Calu3 (cell line): ENCODE measurements at regions not wholly inside any gene's neighbourhood (a gene's known extent, or its start where the extent isn't known, plus 50 kb on each side); places are given as distances from the start of the nearest gene placed in this dataset.

Experiments
- BruUV-seq: library from RNA; stranded (reverse); fragments of 400-500 nt; replicated peaks from 2 replicates; lab custom pipeline; 2021; lab: Mats Ljungman, UMichigan
- CTCF ChIA-PET: fragments of 300-600 bp; sonication (Branson Sonifier 250); formaldehyde crosslinking; loops from one replicate; lab custom pipeline; 2022; ENCODE audit warnings: antibody characterized with exemption; lab: Charles Lee
- DNase-seq: peaks from one replicate; pipeline ENCODE4 v3.0.0; 2022
- H3K27ac Mint-ChIP-seq: one replicate; pipeline ENCODE4 v1.8.0; 2022; ENCODE audit warnings: mixed read lengths; ENCODE audit not compliant: unreplicated experiment
- H3K27me3 Mint-ChIP-seq: one replicate; pipeline ENCODE4 v1.8.0; 2022; ENCODE audit warnings: mixed read lengths; ENCODE audit not compliant: unreplicated experiment
- H3K36me3 Mint-ChIP-seq: one replicate; pipeline ENCODE4 v1.8.0; 2022; ENCODE audit warnings: mild to moderate bottlenecking, moderate library complexity, mixed read lengths; ENCODE audit not compliant: insufficient read depth, unreplicated experiment
- H3K4me1 Mint-ChIP-seq: one replicate; pipeline ENCODE4 v1.8.0; 2022; ENCODE audit warnings: mild to moderate bottlenecking, low read depth, mixed read lengths; ENCODE audit not compliant: unreplicated experiment
- H3K4me3 Mint-ChIP-seq: one replicate; pipeline ENCODE4 v1.8.0; 2022; ENCODE audit warnings: mild to moderate bottlenecking, low read depth, moderate library complexity, mixed read lengths; ENCODE audit not compliant: unreplicated experiment
- H3K9me3 Mint-ChIP-seq: one replicate; pipeline ENCODE4 v1.8.0; 2022; ENCODE audit warnings: low read depth, mixed read lengths; ENCODE audit not compliant: unreplicated experiment
- CTCF ChIP-seq: fragments of 200-600 bp; IDR thresholded peaks from one replicate; pipeline ENCODE4 v1.8.0; 2022; ENCODE audit warnings: antibody characterized with exemption; ENCODE audit not compliant: unreplicated experiment
- intact Hi-C: fragments of 100-400 bp; cut with micrococcal nuclease; formaldehyde crosslinking; loops from one replicate; pipeline ENCODE4 v1.10.0; 2022; ENCODE audit not compliant: unreplicated experiment

GRCh38 chr3:161555320-161555719 lies 58.7 kb downstream of the OTOL1 start:
- CTCF ChIA-PET: no interaction called here
- Mint-ChIP-seq H3K27me3 (no peaks in the 10 kb centered on the region), H3K9me3 (no peaks in the 10 kb centered on the region), H3K4me1 (peaks cover 14% of the 10 kb centered on the region), H3K27ac (no peak overlapping the region), H3K4me3 (no peak overlapping the region), H3K36me3 (no peaks in the 10 kb centered on the region)
- no peak for DNase-seq
- no TSS peak for BruUV-seq
- no peak for TF ChIP-seq CTCF
- intact Hi-C loops: loop anchor here (5.0 kb wide), 1 partner anchor 937 kb away; no protein-coding TSS in a partner anchor

GRCh38 chr3:161556533-161556932 lies 59.9 kb downstream of the OTOL1 start:
- CTCF ChIA-PET: no interaction called here
- Mint-ChIP-seq H3K27ac (no peak overlapping the region), H3K27me3 (no peaks in the 10 kb centered on the region), H3K9me3 (no peaks in the 10 kb centered on the region), H3K4me3 (no peak overlapping the region), H3K4me1 (peaks cover 18% of the 10 kb centered on the region), H3K36me3 (no peaks in the 10 kb centered on the region)
- no peak for DNase-seq
- intact Hi-C loops: loop anchor here (5.0 kb wide), 1 partner anchor 936 kb away; no protein-coding TSS in a partner anchor
- BruUV-seq: no TSS peak
- TF ChIP-seq CTCF: no peak

GRCh38 chr3:161556941-161557340 lies 60.3 kb downstream of the OTOL1 start:
- intact Hi-C loops: loop anchor here (5.0 kb wide), 1 partner anchor 935 kb away; no protein-coding TSS in a partner anchor
- H3K4me1 Mint-ChIP-seq: peaks cover 14% of the 10 kb centered on the region
- H3K4me3 Mint-ChIP-seq: no peak overlapping the region
- CTCF ChIA-PET: no interaction called here
- H3K27ac Mint-ChIP-seq: no peak overlapping the region
- no peaks in the 10 kb centered on the region for H3K36me3 Mint-ChIP-seq
- no peaks in the 10 kb centered on the region for H3K9me3 Mint-ChIP-seq
- no peaks in the 10 kb centered on the region for H3K27me3 Mint-ChIP-seq
- no peak for DNase-seq
- no TSS peak for BruUV-seq
- no peak for TF ChIP-seq CTCF

GRCh38 chr3:161557445-161558150 lies 61.0 kb downstream of the OTOL1 start:
- Mint-ChIP-seq H3K27ac (no peak overlapping the region), H3K4me1 (peaks cover 9% of the 10 kb centered on the region), H3K9me3 (no peaks in the 10 kb centered on the region), H3K36me3 (no peaks in the 10 kb centered on the region), H3K4me3 (no peak overlapping the region), H3K27me3 (no peaks in the 10 kb centered on the region)
- intact Hi-C loops: loop anchor here (2.0 to 5.0 kb wide), 2 partner anchors 49 to 935 kb away; no protein-coding TSS in a partner anchor
- no peak for DNase-seq
- no peak for TF ChIP-seq CTCF
- BruUV-seq: no TSS peak
- CTCF ChIA-PET: no interaction called here
